Kidney epithelial cell (primary cell): ENCODE measurements at regions not wholly inside any gene's neighbourhood (a gene's known extent, or its start where the extent isn't known, plus 50 kb on each side); places are given as distances from the start of the nearest gene placed in this dataset.

ENCODE experiments used
- DNase-seq: peaks from one replicate; pipeline ENCODE4 v3.0.0-alpha.2; 2010; ENCODE audit warnings: low read depth
- H3K27me3 ChIP-seq: 2 replicates; pipeline ENCODE4 v1.6.0; 2011; ENCODE audit warnings: low read length; ENCODE audit not compliant: control insufficient read depth, insufficient read depth
- H3K36me3 ChIP-seq: 2 replicates; pipeline ENCODE4 v1.5.1; 2011; ENCODE audit warnings: low read length; ENCODE audit not compliant: control insufficient read depth, insufficient read depth
- H3K4me3 ChIP-seq: 2 replicates; pipeline ENCODE4 v1.5.1; 2011; ENCODE audit warnings: low read depth, mild to moderate bottlenecking, control low read depth, low read length
- TF ChIP-seq, protein P1 (sequence below): IDR thresholded peaks from 2 replicates; pipeline ENCODE4 v1.5.1; 2011; ENCODE audit warnings: mild to moderate bottlenecking, moderate library complexity, low read length, control low read depth, inconsistent platforms; ENCODE audit not compliant: insufficient read depth, poor library complexity, severe bottlenecking

GRCh38 chr6:137740091-137740755 lies 126.8 kb upstream of the TNFAIP3 start:
- H3K36me3 ChIP-seq, result no peaks in the 10 kb centered on the region
- TF ChIP-seq, protein P1, sequence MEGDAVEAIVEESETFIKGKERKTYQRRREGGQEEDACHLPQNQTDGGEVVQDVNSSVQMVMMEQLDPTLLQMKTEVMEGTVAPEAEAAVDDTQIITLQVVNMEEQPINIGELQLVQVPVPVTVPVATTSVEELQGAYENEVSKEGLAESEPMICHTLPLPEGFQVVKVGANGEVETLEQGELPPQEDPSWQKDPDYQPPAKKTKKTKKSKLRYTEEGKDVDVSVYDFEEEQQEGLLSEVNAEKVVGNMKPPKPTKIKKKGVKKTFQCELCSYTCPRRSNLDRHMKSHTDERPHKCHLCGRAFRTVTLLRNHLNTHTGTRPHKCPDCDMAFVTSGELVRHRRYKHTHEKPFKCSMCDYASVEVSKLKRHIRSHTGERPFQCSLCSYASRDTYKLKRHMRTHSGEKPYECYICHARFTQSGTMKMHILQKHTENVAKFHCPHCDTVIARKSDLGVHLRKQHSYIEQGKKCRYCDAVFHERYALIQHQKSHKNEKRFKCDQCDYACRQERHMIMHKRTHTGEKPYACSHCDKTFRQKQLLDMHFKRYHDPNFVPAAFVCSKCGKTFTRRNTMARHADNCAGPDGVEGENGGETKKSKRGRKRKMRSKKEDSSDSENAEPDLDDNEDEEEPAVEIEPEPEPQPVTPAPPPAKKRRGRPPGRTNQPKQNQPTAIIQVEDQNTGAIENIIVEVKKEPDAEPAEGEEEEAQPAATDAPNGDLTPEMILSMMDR, result no peak
- DNase-seq, result no peak
- no peak overlapping the region for H3K4me3 ChIP-seq
- H3K27me3 ChIP-seq, result no peaks in the 10 kb centered on the region

DNA sequence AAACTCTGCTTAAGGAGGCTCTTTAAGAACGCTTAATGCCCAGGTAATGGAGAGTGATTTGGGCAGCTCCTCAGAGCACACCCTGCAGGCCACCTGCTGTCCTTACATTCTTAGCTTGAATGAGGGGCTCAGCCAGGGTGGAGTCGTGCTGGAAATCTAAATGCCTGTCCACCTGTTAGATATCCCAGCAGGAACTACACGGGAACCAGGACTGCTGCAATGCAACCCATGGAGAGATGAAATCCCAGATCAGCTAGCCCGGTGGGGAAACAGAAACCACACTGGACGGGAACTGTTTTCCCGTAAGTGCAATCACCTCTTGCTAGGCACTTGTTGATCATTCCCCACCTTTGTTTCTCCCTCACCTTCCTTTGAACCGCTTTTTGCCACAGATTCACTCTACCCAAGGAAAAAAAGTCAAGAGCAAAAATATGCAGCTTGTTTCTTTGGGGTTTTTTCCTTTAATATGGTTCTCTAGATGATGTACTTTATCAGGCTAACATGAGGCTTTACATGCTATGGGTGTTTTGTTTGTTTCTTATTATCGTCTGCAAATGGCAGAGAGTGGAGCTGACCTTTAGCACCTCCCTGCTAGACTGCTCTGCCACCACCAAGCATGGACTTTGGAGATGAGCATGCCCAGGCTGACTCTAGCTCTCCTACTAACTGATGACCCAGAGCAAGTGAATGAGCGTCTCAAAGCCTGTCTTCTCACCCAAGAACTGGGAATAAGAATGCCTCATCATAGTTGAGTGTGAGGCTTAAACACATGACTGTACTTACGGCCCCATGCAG lies 125.9 kb upstream of the TNFAIP3 start:
- no peak overlapping the region for H3K4me3 ChIP-seq
- TF ChIP-seq, protein P1, result no peak
- no peaks in the 10 kb centered on the region for H3K36me3 ChIP-seq
- no peaks in the 10 kb centered on the region for H3K27me3 ChIP-seq
- no peak for DNase-seq

DNA sequence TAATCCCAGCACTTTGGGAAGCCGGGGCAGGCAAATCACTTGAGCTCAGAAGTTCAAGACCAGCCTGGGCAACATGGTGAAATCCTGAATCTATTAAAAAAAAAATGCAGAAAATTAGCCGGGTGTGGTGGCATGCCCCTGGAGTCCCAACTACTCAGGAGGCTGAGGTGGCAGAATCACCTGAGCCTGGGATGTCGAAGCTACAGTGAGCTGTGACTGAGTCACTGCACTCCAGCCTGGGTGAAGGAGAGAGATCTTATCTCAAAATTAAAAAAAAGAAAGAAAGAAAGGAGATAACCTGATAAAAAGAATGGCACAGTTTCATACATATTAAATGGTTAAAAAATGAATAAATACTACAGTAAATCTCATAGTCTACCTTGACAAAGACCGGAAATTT lies 123.6 kb upstream of the TNFAIP3 start:
- H3K36me3 ChIP-seq, result no peaks in the 10 kb centered on the region
- TF ChIP-seq, protein P1, result no peak
- DNase-seq, result no peak
- H3K27me3 ChIP-seq, result no peaks in the 10 kb centered on the region
- no peak overlapping the region for H3K4me3 ChIP-seq

GRCh38 chr6:137744877-137745276 lies 122.2 kb upstream of the TNFAIP3 start:
- TF ChIP-seq, protein P1, result no peak
- no peak for DNase-seq
- no peaks in the 10 kb centered on the region for H3K27me3 ChIP-seq
- no peak overlapping the region for H3K4me3 ChIP-seq
- H3K36me3 ChIP-seq, result no peaks in the 10 kb centered on the region

- Histone ChIP-seq H3K4me3 (no peak overlapping the region), H3K36me3 (no peaks in the 10 kb centered on the region), H3K27me3 (no peaks in the 10 kb centered on the region)
- no peak for DNase-seq
- TF ChIP-seq, protein P1, result no peak
These were observed 121.7 kb upstream of the TNFAIP3 start for GRCh38 chr6:137745321-137745720.
